A673 (cell line): ENCODE measurements at regions not wholly inside any gene's neighbourhood (a gene's known extent, or its start where the extent isn't known, plus 50 kb on each side); places are given as distances from the start of the nearest gene placed in this dataset.
"Not testable (repeated sequence)": the region's sequence is repeated elsewhere in the genome, so short reads cannot be mapped to it uniquely, and the experiment has no call there.

Source experiments
- BruUV-seq: library from RNA; stranded (reverse); fragments of 400-500 nt; replicated peaks from 2 replicates; lab custom pipeline; 2021; lab: Mats Ljungman, UMichigan
- CTCF ChIA-PET: fragments of 300-600 bp; sonication (Branson Sonifier 250); formaldehyde crosslinking; loops from one replicate; lab custom pipeline; 2022; ENCODE audit warnings: antibody characterized with exemption; lab: Charles Lee
- POLR2A ChIA-PET: fragments of 300-600 bp; sonication (Branson Sonifier 250); formaldehyde crosslinking; loops from one replicate; lab custom pipeline; 2022; ENCODE audit warnings: antibody characterized with exemption; ENCODE audit not compliant: low non-redundant PET; lab: Charles Lee
- DNase-seq: peaks from one replicate; pipeline ENCODE4 v3.0.0-alpha.2; 2015; ENCODE audit warnings: low spot score
- H3K27ac ChIP-seq: fragments of 200-600 bp; sonication (generic); 2 replicates; pipeline ENCODE4 v1.5.1; 2016; ENCODE audit warnings: mixed run types, low read depth, mild to moderate bottlenecking, mixed read lengths, antibody characterized with exemption, low read length; ENCODE audit not compliant: poor library complexity, severe bottlenecking
- H3K27me3 ChIP-seq: fragments of 200-600 bp; sonication (generic); replicated peaks from 2 replicates; pipeline ENCODE4 v1.6.1; 2017; ENCODE audit warnings: mixed run types, low read depth, mild to moderate bottlenecking, mixed read lengths, antibody characterized with exemption, low read length; ENCODE audit not compliant: insufficient read depth, poor library complexity
- H3K36me3 ChIP-seq: fragments of 200-600 bp; sonication (generic); 2 replicates; pipeline ENCODE4 v1.6.1; 2016; ENCODE audit warnings: mixed run types, mild to moderate bottlenecking, mixed read lengths, antibody characterized with exemption, low read length; ENCODE audit not compliant: insufficient read depth, poor library complexity, severe bottlenecking
- H3K4me1 ChIP-seq: fragments of 200-600 bp; sonication (generic); 2 replicates; pipeline ENCODE4 v1.6.1; 2017; ENCODE audit warnings: mixed run types, mild to moderate bottlenecking, mixed read lengths, antibody characterized with exemption, low read length; ENCODE audit not compliant: insufficient read depth, poor library complexity, severe bottlenecking
- H3K4me3 ChIP-seq: fragments of 200-600 bp; sonication (generic); 2 replicates; pipeline ENCODE4 v1.5.1; 2016; ENCODE audit warnings: low read depth, mixed run types, mild to moderate bottlenecking, mixed read lengths, low read length; ENCODE audit not compliant: poor library complexity, severe bottlenecking
- H3K9me3 ChIP-seq: fragments of 200-600 bp; sonication (generic); 2 replicates; pipeline ENCODE4 v1.6.1; 2016; ENCODE audit warnings: mixed run types, low read depth, mild to moderate bottlenecking, mixed read lengths, antibody characterized with exemption, low read length; ENCODE audit not compliant: poor library complexity, severe bottlenecking
- CTCF ChIP-seq: fragments of 300-800, 200-600 bp; sonication (generic); conservative IDR thresholded peaks from 2 replicates; pipeline ENCODE4 v1.5.1; 2017; ENCODE audit warnings: low read depth, mild to moderate bottlenecking, antibody characterized with exemption, low read length, moderate library complexity, mixed read lengths
- EZH2 ChIP-seq: fragments of 200-600 bp; sonication (generic); IDR thresholded peaks from 2 replicates; pipeline ENCODE4 v1.6.1; 2017; ENCODE audit warnings: borderline replicate concordance, low read depth, mild to moderate bottlenecking, mixed read lengths, antibody characterized with exemption, low read length; ENCODE audit not compliant: poor library complexity, severe bottlenecking
- intact Hi-C: fragments of 100-400 bp; cut with micrococcal nuclease; formaldehyde crosslinking; loops from one replicate; pipeline ENCODE4 v1.10.0; 2022; ENCODE audit not compliant: unreplicated experiment

- Histone ChIP-seq H3K4me1 (no peaks in the 10 kb centered on the region), H3K36me3 (no peaks in the 10 kb centered on the region), H3K4me3 (no peak overlapping the region), H3K27ac (no peak overlapping the region), H3K9me3 (no peaks in the 10 kb centered on the region), H3K27me3 (no peaks in the 10 kb centered on the region)
- DNase-seq = no peak
- POLR2A ChIA-PET = no interaction called here
- TF ChIP-seq CTCF (no peak), EZH2 (no peak)
- BruUV-seq = no TSS peak
- intact Hi-C loops = no loop called here
- CTCF ChIA-PET = no interaction called here
Measured at GRCh38 chr11:67745181-67745726, 70.8 kb upstream of the ALDH3B2 start.

- H3K27ac ChIP-seq, H3K27me3 ChIP-seq, H3K9me3 ChIP-seq, CTCF ChIA-PET, DNase-seq, intact Hi-C loops, BruUV-seq, H3K4me1 ChIP-seq, H3K4me3 ChIP-seq, POLR2A ChIA-PET, H3K36me3 ChIP-seq: not testable (repeated sequence)
Measured at GRCh38 chr11:67744231-67744630, 69.8 kb upstream of the ALDH3B2 start.

- H3K9me3 ChIP-seq, H3K4me3 ChIP-seq, POLR2A ChIA-PET, H3K27me3 ChIP-seq, H3K4me1 ChIP-seq, H3K27ac ChIP-seq, BruUV-seq, CTCF ChIA-PET, intact Hi-C loops, H3K36me3 ChIP-seq, DNase-seq: not testable (repeated sequence)
Measured at GRCh38 chr11:67738231-67738630, 63.8 kb upstream of the ALDH3B2 start.

- BruUV-seq = not testable (repeated sequence)
Measured at GRCh38 chr11:67737562-67738080, 63.2 kb upstream of the ALDH3B2 start.

More at GRCh38 chr11:67737562-67738080, 63.2 kb upstream of the ALDH3B2 start:
- H3K27me3 ChIP-seq, H3K4me1 ChIP-seq, intact Hi-C loops, H3K27ac ChIP-seq, CTCF ChIA-PET, POLR2A ChIA-PET, H3K4me3 ChIP-seq, DNase-seq, H3K36me3 ChIP-seq, H3K9me3 ChIP-seq: not testable (repeated sequence)
